Subcutaneous abdominal adipose tissue (tissue), 5 donors: ENCODE measurements at regions not wholly inside any gene's neighbourhood (a gene's known extent, or its start where the extent isn't known, plus 50 kb on each side); places are given as distances from the start of the nearest gene placed in this dataset.

Experiments
- H3K27ac ChIP-seq: one replicate; pipeline ENCODE4 v1.7.0; 2013; ENCODE audit warnings: low read depth, mild to moderate bottlenecking, inconsistent platforms, low read length, moderate library complexity
- H3K27me3 ChIP-seq, 5 donors: one replicate each; pipeline ENCODE4 v1.7.0; 2013; ENCODE audit warnings: low read length in 5 of 5, inconsistent platforms in 1 of 5; ENCODE audit not compliant: control insufficient read depth in 5 of 5, insufficient read depth in 4 of 5
- H3K36me3 ChIP-seq, 5 donors: one replicate each; pipeline ENCODE4 v1.7.0; 2013; ENCODE audit warnings: low read length in 5 of 5; ENCODE audit not compliant: control insufficient read depth in 5 of 5, insufficient read depth in 5 of 5
- H3K4me1 ChIP-seq, 5 donors: one replicate each; pipeline ENCODE4 v1.7.0; 2013; ENCODE audit warnings: low read length in 5 of 5, mild to moderate bottlenecking in 3 of 5, moderate library complexity in 1 of 5; ENCODE audit not compliant: control insufficient read depth in 5 of 5, insufficient read depth in 5 of 5
- H3K4me3 ChIP-seq, 5 donors: one replicate each; pipeline ENCODE4 v1.7.0; 2013; ENCODE audit warnings: low read length in 5 of 5, low read depth in 1 of 5
- H3K9ac ChIP-seq, 5 donors: one replicate each; pipeline ENCODE4 v1.7.0; 2013; ENCODE audit warnings: low read length in 5 of 5, mild to moderate bottlenecking in 4 of 5, moderate library complexity in 3 of 5
- H3K9me3 ChIP-seq, 5 donors: one replicate each; pipeline ENCODE4 v1.7.0; 2013; ENCODE audit warnings: low read length in 5 of 5; ENCODE audit not compliant: control insufficient read depth in 5 of 5
- donor health status: healthy.
- donor health status: healthy.
- donor health status: healthy.
- donor health status: healthy.
- donor health status: healthy.

DNA sequence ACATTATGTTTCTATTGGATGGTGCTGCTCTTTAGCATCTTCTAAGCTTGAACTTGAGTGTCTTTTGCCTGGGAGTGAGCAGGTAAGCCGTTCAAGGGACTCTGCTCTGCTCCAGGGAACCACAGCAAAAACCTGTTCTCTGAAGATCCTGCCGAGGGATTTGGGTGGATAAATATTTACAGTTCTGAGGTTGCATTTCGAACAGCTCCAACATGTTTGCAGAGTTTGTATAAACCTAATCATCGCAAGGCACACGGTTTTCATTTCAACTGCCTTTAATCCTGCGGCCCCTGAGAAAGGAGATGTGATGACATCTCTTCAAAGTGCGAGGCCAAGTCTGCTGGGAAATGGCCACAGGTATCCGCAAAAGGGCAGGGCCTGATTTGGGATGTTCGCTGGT is 293.4 kb downstream of the TFAP2C start:
- Histone ChIP-seq H3K27ac (no peak overlapping the region), H3K4me1 (peaks cover 0 to 13% (median 11%) of the 10 kb centered on the region in 5 donors), H3K9ac (no peak overlapping the region), H3K9me3 (no peaks in the 10 kb centered on the region), H3K4me3 (no peak overlapping the region), H3K27me3 (peaks cover 32 to 57% (median 39%) of the 10 kb centered on the region in 5 donors), H3K36me3 (no peaks in the 10 kb centered on the region)

DNA sequence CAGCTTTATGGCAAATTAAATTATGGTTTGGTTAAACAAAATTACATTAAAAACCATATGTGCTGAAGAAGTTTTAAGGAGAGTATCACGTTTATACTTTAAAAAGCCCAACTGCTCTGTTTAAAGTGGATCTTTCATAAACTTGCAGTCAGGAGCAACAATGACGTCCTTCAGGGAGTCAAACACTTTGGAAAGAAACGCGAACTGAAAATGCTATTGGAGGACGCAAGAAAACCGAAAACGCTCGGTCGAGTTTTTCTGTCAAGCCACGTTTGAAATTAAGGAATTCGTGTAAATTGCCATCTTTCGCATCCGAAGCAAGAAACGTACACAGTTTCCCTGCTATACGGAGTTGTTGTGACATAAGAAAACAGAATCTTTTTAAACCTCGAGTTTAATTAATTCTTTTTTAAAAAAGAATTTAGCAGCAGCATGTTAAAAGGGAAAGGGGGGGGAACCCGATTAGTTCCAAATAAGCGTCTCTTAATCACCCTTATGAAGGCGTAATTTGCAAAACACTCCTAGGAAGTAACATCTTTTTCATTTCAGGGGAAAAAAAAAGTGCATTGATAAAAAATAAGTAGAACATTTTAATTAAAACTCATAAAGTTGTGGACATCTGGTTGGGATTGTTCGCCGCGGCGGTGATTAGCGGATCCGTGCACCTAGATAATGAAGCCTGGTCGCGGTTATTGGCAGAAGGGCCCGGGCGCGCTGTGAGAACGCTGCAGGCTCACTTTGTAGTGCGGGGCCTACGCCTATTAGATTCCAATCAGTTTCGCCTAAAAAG is 295.4 kb downstream of the TFAP2C start:
- H3K4me3 ChIP-seq = no peak overlapping the region
- no peaks in the 10 kb centered on the region for H3K36me3 ChIP-seq
- H3K9ac ChIP-seq = no peak overlapping the region
- H3K27ac ChIP-seq = no peak overlapping the region
- H3K9me3 ChIP-seq = no peaks in the 10 kb centered on the region
- H3K4me1 ChIP-seq = peaks cover 0 to 13% (median 11%) of the 10 kb centered on the region in 5 donors
- peaks cover 42 to 63% (median 55%) of the 10 kb centered on the region in 5 donors for H3K27me3 ChIP-seq

DNA sequence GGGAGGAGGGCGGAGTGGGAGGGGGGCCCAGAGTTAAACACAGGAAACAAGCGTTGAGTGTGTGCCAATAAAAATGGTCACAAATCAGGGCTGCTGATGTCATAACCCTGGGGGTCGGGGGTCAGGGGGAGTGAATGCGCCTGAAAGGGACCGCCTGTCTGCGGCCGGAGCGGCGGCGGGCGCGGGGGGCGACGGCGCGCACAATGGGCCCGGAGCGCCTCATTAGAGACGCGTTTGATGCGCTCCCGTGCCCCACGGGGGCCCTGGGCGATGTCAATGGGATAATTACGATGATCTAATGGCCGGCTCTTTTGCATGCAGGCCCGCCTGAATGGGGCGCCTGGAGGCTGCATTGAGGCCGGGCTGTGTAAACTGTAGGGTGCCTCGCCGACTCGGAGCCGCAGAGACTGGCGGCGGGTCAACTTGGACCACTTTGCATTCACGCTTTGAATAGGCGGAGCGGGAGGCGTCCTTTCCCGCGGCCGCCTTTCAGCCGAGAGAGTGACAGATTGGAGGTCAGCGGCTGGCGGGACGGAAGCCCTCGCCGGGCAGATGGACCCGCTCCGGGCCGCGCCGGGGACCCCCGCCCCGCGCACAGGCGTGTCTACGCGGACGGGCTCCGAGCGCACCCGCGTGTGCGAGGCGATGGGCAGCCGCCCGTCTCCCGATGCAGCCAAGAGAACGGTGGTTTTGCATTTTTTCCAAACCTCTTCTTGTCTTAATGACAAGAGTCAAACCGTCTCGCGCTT is 296.1 kb downstream of the TFAP2C start:
- Histone ChIP-seq H3K27me3 (peaks cover 47 to 68% (median 57%) of the 10 kb centered on the region in 5 donors), H3K9ac (no peak overlapping the region), H3K4me3 (peak overlapping the region in 1 of 5 donors; percentile 22), H3K27ac (no peak overlapping the region), H3K4me1 (peaks cover 0 to 13% (median 11%) of the 10 kb centered on the region in 5 donors), H3K9me3 (no peaks in the 10 kb centered on the region), H3K36me3 (no peaks in the 10 kb centered on the region)

DNA sequence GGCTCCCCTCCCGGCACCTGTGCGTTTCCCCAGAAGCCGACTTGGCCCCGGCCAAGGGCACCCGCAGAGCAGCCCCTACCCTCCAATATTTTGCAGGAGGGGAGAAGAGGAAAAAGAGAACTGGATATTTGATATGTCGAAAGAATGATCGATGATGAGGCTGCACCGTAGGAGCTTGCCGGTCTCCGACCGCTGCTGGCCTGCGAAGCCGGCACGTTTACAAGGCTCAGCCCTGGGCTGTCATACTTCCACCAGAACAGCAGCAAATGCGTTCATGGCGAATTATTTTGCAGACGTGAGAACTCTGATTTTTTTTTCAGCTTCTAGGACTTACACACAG is 296.7 kb downstream of the TFAP2C start:
- no peak overlapping the region for H3K4me3 ChIP-seq
- H3K9me3 ChIP-seq = no peaks in the 10 kb centered on the region
- H3K27me3 ChIP-seq = peaks cover 47 to 68% (median 55%) of the 10 kb centered on the region in 5 donors
- peaks cover 0 to 13% (median 11%) of the 10 kb centered on the region in 5 donors for H3K4me1 ChIP-seq
- H3K36me3 ChIP-seq = no peaks in the 10 kb centered on the region
- no peak overlapping the region for H3K9ac ChIP-seq
- H3K27ac ChIP-seq = no peak overlapping the region

DNA sequence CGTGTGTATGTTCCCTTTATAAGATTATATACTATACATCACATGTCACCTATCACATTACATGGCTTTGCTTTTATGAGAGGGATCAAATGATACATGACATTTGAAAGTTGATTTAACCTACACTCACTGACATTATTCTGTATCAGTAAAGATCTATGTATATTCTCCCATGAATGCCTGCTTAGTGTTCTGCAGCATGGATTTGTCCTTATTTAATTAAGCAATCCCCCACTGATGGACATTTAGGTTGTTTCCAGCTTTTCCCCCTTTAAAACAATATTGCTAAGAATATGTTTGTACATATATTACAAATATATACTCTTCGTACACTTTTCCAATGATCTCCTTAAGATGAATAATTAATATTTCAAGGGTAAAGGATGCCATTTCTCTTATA is 297.4 kb downstream of the TFAP2C start:
- H3K27me3 ChIP-seq = peaks cover 44 to 68% (median 57%) of the 10 kb centered on the region in 5 donors
- no peaks in the 10 kb centered on the region for H3K36me3 ChIP-seq
- no peaks in the 10 kb centered on the region for H3K9me3 ChIP-seq
- peaks cover 0 to 13% (median 11%) of the 10 kb centered on the region in 5 donors for H3K4me1 ChIP-seq
- H3K9ac ChIP-seq = no peak overlapping the region
- H3K4me3 ChIP-seq = no peak overlapping the region
- no peak overlapping the region for H3K27ac ChIP-seq

DNA sequence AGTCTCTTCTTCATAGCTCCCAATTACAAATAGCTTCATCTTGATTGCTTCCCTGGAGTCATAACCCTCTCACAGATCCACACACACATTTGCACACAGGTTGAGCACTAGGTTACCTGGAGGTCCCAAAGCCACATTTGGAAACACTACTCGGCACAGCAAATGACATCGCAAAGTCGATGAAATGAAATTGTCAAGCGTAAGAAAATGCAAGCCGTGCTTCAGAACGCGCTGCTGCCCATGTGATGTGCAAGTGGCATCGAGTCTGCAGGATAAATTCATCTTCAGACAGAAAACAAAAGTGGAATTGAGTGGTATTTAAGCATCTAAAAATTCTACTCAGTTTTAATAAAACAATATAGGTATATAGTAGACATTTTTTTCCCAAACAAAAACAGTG is 298.0 kb downstream of the TFAP2C start:
- no peak overlapping the region for H3K4me3 ChIP-seq
- H3K27me3 ChIP-seq = peaks cover 38 to 65% (median 52%) of the 10 kb centered on the region in 5 donors
- H3K9ac ChIP-seq = no peak overlapping the region
- H3K36me3 ChIP-seq = no peaks in the 10 kb centered on the region
- H3K9me3 ChIP-seq = no peaks in the 10 kb centered on the region
- H3K4me1 ChIP-seq = peaks cover 0 to 13% (median 11%) of the 10 kb centered on the region in 5 donors
- H3K27ac ChIP-seq = no peak overlapping the region

DNA sequence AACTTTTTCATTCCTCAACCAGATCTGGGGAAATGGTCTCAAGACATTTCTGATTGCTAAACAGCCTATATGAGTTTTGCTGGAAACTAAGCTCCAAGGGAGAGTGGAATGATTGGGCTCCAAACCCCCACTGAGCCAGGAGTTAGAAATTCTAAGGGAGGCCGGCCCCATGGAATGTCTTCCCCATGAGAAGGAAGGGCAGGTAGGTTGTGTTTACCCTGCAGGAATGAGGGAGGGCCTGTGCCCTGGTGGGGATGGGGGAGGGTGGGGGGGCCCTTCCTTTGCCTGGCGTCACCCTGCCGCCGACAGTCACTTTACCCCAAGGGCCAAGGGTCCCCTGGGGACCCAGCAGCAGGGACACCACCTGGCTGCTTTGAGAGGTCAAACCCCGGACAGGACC is 298.9 kb downstream of the TFAP2C start:
- no peak overlapping the region for H3K27ac ChIP-seq
- H3K4me1 ChIP-seq = peaks cover 0 to 13% (median 11%) of the 10 kb centered on the region in 5 donors
- H3K36me3 ChIP-seq = no peaks in the 10 kb centered on the region
- H3K4me3 ChIP-seq = no peak overlapping the region
- H3K9me3 ChIP-seq = no peaks in the 10 kb centered on the region
- peaks cover 31 to 57% (median 50%) of the 10 kb centered on the region in 5 donors for H3K27me3 ChIP-seq
- no peak overlapping the region for H3K9ac ChIP-seq

DNA sequence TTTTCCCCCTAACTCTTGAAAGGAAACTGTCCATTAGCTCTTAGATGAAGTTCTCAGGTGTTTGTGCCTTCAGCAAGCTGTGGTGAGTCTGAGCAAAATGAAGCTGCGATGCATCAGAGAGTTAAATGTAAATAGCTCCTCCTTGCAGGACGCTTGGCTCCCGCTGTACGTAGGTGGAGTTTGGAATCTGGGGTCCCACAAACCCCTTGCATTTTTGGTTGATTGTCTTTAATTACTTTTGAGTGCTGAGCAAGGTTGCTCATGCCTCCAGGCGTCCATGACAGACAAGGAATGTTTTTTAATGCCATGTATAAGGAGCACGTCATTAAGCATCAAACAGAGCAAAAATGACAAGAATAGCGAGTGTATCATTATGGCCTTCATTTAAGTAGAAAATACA is 300.5 kb downstream of the TFAP2C start:
- peaks cover 31 to 49% (median 42%) of the 10 kb centered on the region in 5 donors for H3K27me3 ChIP-seq
- H3K4me3 ChIP-seq = no peak overlapping the region
- H3K27ac ChIP-seq = no peak overlapping the region
- peaks cover 0 to 13% (median 11%) of the 10 kb centered on the region in 5 donors for H3K4me1 ChIP-seq
- no peaks in the 10 kb centered on the region for H3K9me3 ChIP-seq
- no peak overlapping the region for H3K9ac ChIP-seq
- H3K36me3 ChIP-seq = no peaks in the 10 kb centered on the region

DNA sequence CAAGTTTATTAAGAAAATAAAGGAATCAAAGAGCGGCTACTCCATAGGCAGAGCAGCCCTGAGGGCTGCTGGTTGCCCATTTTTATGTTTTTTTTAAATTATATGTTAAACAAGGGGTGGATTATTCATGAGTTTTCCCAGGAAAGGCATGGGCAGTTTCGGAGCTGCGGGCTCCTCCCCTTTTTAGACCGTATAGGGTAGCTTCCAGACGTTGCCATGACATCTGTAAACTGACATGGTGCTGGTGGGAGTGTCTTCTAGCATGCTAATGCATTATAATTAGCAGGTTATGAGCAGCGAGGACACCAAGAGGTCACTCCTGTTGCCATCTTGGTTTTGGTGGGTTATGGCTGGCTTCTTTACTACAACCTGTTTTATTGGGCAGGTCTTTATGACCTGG is 301.8 kb downstream of the TFAP2C start:
- no peak overlapping the region for H3K4me3 ChIP-seq
- no peaks in the 10 kb centered on the region for H3K9me3 ChIP-seq
- H3K4me1 ChIP-seq = peaks cover 0 to 1% (median 0%) of the 10 kb centered on the region in 5 donors
- peaks cover 20 to 37% (median 30%) of the 10 kb centered on the region in 5 donors for H3K27me3 ChIP-seq
- H3K27ac ChIP-seq = no peak overlapping the region
- no peaks in the 10 kb centered on the region for H3K36me3 ChIP-seq
- no peak overlapping the region for H3K9ac ChIP-seq
